CD14-positive monocyte (primary cell): ENCODE measurements at regions not wholly inside any gene's neighbourhood (a gene's known extent, or its start where the extent isn't known, plus 50 kb on each side); places are given as distances from the start of the nearest gene placed in this dataset.

Experiments used
- DNase-seq, 3 donors: peaks; one replicate each; pipeline ENCODE4 v3.0.0-alpha.2; 2011 to 2022
- H2AFZ ChIP-seq: 2 replicates; pipeline ENCODE4 v1.6.0; 2012; ENCODE audit warnings: mild to moderate bottlenecking, low read depth, low read length, inconsistent platforms; ENCODE audit not compliant: insufficient read depth, poor library complexity, severe bottlenecking
- H3K27ac ChIP-seq, 2 donors: 1 replicate in 1 of 2; 2 replicates in 1 of 2; pipeline ENCODE4 v1.5.1; 2012 to 2013; ENCODE audit warnings: low read length in 2 of 2, control low read depth in 1 of 2, inconsistent platforms in 1 of 2, low read depth in 1 of 2, mild to moderate bottlenecking in 1 of 2
- H3K27me3 ChIP-seq, 2 donors: one replicate each; pipeline versions ENCODE4 v1.6.0 to v1.6.1; 2011 to 2013; ENCODE audit warnings: low read length in 2 of 2; ENCODE audit not compliant: control insufficient read depth in 2 of 2, insufficient read depth in 2 of 2
- H3K36me3 ChIP-seq, 2 donors: replicated peaks in 1 of 2; 1 replicate in 1 of 2; 2 replicates in 1 of 2; pipeline versions ENCODE4 v1.5.1 to v1.6.1; 2012 to 2013; ENCODE audit warnings: low read length in 2 of 2, control low read depth in 1 of 2, inconsistent platforms in 1 of 2, mild to moderate bottlenecking in 1 of 2; ENCODE audit not compliant: insufficient read depth in 2 of 2, control insufficient read depth in 1 of 2
- H3K4me1 ChIP-seq, 2 donors: 1 replicate in 1 of 2; 2 replicates in 1 of 2; pipeline versions ENCODE4 v1.5.1 to v1.6.1; 2012 to 2013; ENCODE audit warnings: low read length in 2 of 2, control low read depth in 1 of 2, inconsistent platforms in 1 of 2, mild to moderate bottlenecking in 1 of 2, moderate library complexity in 1 of 2; ENCODE audit not compliant: insufficient read depth in 2 of 2, control insufficient read depth in 1 of 2
- H3K4me2 ChIP-seq: replicated peaks from 2 replicates; pipeline ENCODE3; 2012; ENCODE audit warnings: low read length, moderate library complexity, mild to moderate bottlenecking; ENCODE audit not compliant: poor library complexity, severe bottlenecking; ENCODE audit errors: extremely low read depth
- H3K4me3 ChIP-seq, 3 experiments: fragments of 200-600 bp in 1 of 3; sonication (generic) in 1 of 3; replicated peaks in 1 of 3; 1 replicate in 2 of 3; 2 replicates in 1 of 3; pipeline ENCODE4 v1.5.1; 2011 to 2013; ENCODE audit warnings: low read length in 3 of 3, mild to moderate bottlenecking in 3 of 3, control low read depth in 2 of 3, low read depth in 2 of 3, inconsistent platforms in 1 of 3, moderate library complexity in 1 of 3
- H3K79me2 ChIP-seq: 2 replicates; pipeline ENCODE4 v1.6.0; 2012; ENCODE audit warnings: mild to moderate bottlenecking, control low read depth, inconsistent platforms, low read length, moderate library complexity; ENCODE audit not compliant: insufficient read depth
- H3K9ac ChIP-seq: 2 replicates; pipeline ENCODE4 v1.6.0; 2017; ENCODE audit warnings: low read length, mild to moderate bottlenecking; ENCODE audit not compliant: insufficient read depth, poor library complexity, severe bottlenecking
- H3K9me3 ChIP-seq, 2 donors: replicated peaks in 1 of 2; 1 replicate in 1 of 2; 2 replicates in 1 of 2; pipeline versions ENCODE4 v1.5.1 to v1.6.1; 2012 to 2013; ENCODE audit warnings: low read length in 2 of 2, control low read depth in 1 of 2; ENCODE audit not compliant: control insufficient read depth in 1 of 2, insufficient read depth in 1 of 2
- H4K20me1 ChIP-seq: 2 replicates; pipeline ENCODE4 v1.6.0; 2012; ENCODE audit warnings: mild to moderate bottlenecking, low read length, control low read depth, moderate library complexity; ENCODE audit not compliant: insufficient read depth
- H3K27ac Mint-ChIP-seq, 7 donors: one replicate each; pipeline ENCODE4 v1.8.0; 2020; ENCODE audit warnings: mild to moderate bottlenecking in 7 of 7, mixed read lengths in 7 of 7, moderate library complexity in 6 of 7, inconsistent platforms in 2 of 7
- H3K27me3 Mint-ChIP-seq, 3 donors: one replicate each; pipeline ENCODE4 v1.8.0; 2021 to 2022; ENCODE audit warnings: low read depth in 3 of 3, mild to moderate bottlenecking in 3 of 3, mixed read lengths in 3 of 3, moderate library complexity in 3 of 3, inconsistent platforms in 1 of 3
- H3K36me3 Mint-ChIP-seq, 2 donors: one replicate each; pipeline ENCODE4 v1.8.0; 2020; ENCODE audit warnings: mixed read lengths in 2 of 2, inconsistent platforms in 1 of 2, mild to moderate bottlenecking in 1 of 2
- H3K4me1 Mint-ChIP-seq: one replicate; pipeline ENCODE4 v1.8.0; 2020; ENCODE audit warnings: mild to moderate bottlenecking, mixed read lengths
- H3K4me3 Mint-ChIP-seq, 2 donors: one replicate each; pipeline ENCODE4 v1.8.0; 2020; ENCODE audit warnings: mild to moderate bottlenecking in 2 of 2, mixed read lengths in 2 of 2, moderate library complexity in 1 of 2
- H3K9me3 Mint-ChIP-seq, 7 donors: one replicate each; pipeline ENCODE4 v1.8.0; 2020 to 2022; ENCODE audit warnings: mixed read lengths in 7 of 7, mild to moderate bottlenecking in 6 of 7, moderate library complexity in 6 of 7, inconsistent platforms in 2 of 7
- WGBS: methylation state at CpG from one replicate; pipeline ENCODE4 v1.1.5; 2013; ENCODE audit warnings: missing lambda C conversion rate; ENCODE audit not compliant: insufficient coverage; 5-methylcytosine and 5-hydroxymethylcytosine counted together
- intact Hi-C, 2 donors: fragments of 100-400 bp; cut with micrococcal nuclease; formaldehyde crosslinking; loops; one replicate each; pipeline versions ENCODE4 v1.15.0 to v1.15.1; 2023
- TF ChIP-seq, protein P1 (sequence below): fragments of 200-600 bp; IDR thresholded peaks from one replicate; pipeline ENCODE4 v1.8.0; 2022; ENCODE audit warnings: antibody characterized with exemption, mild to moderate bottlenecking

GRCh38 chr9:84590706-84591105 lies 78.8 kb upstream of the NTRK2 start:
- H3K4me1 ChIP-seq, result no peaks in the 10 kb centered on the region
- peaks cover 0 to 3% (median 1%) of the 10 kb centered on the region in 3 donors for H3K27me3 Mint-ChIP-seq
- no peak overlapping the region for H3K27ac ChIP-seq
- TF ChIP-seq, protein P1, sequence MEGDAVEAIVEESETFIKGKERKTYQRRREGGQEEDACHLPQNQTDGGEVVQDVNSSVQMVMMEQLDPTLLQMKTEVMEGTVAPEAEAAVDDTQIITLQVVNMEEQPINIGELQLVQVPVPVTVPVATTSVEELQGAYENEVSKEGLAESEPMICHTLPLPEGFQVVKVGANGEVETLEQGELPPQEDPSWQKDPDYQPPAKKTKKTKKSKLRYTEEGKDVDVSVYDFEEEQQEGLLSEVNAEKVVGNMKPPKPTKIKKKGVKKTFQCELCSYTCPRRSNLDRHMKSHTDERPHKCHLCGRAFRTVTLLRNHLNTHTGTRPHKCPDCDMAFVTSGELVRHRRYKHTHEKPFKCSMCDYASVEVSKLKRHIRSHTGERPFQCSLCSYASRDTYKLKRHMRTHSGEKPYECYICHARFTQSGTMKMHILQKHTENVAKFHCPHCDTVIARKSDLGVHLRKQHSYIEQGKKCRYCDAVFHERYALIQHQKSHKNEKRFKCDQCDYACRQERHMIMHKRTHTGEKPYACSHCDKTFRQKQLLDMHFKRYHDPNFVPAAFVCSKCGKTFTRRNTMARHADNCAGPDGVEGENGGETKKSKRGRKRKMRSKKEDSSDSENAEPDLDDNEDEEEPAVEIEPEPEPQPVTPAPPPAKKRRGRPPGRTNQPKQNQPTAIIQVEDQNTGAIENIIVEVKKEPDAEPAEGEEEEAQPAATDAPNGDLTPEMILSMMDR, result no peak
- H2AFZ ChIP-seq, result no peak overlapping the region
- H3K27ac Mint-ChIP-seq, result no peak overlapping the region
- DNase-seq, result no peak
- H3K9me3 Mint-ChIP-seq, result peaks cover 1 to 9% (median 4%) of the 10 kb centered on the region in 7 donors
- H3K9ac ChIP-seq, result no peak overlapping the region
- H3K4me1 Mint-ChIP-seq, result no peaks in the 10 kb centered on the region
- H3K36me3 Mint-ChIP-seq, result no peaks in the 10 kb centered on the region
- no peak overlapping the region for H3K4me3 ChIP-seq
- H3K4me3 Mint-ChIP-seq, result no peak overlapping the region
- H3K4me2 ChIP-seq, result no peak overlapping the region
- no peaks in the 10 kb centered on the region for H3K79me2 ChIP-seq
- H4K20me1 ChIP-seq, result no peaks in the 10 kb centered on the region
- WGBS, result no CpG with 5 or more reads among the region's 4 CpGs
- intact Hi-C loops, result no loop called here
- H3K27me3 ChIP-seq, result no peaks in the 10 kb centered on the region
- H3K9me3 ChIP-seq, result peaks cover 0 to 4% of the 10 kb centered on the region in 2 donors
- no peaks in the 10 kb centered on the region for H3K36me3 ChIP-seq

GRCh38 chr9:84592918-84593317 lies 76.6 kb upstream of the NTRK2 start:
- Histone ChIP-seq H3K4me2 (no peak overlapping the region), H2AFZ (no peak overlapping the region), H4K20me1 (no peaks in the 10 kb centered on the region), H3K9ac (no peak overlapping the region), H3K27me3 (no peaks in the 10 kb centered on the region), H3K4me1 (peaks cover 0 to 13% of the 10 kb centered on the region in 2 donors), H3K79me2 (no peaks in the 10 kb centered on the region), H3K36me3 (no peaks in the 10 kb centered on the region), H3K9me3 (peaks cover 0 to 4% of the 10 kb centered on the region in 2 donors), H3K27ac (no peak overlapping the region), H3K4me3 (no peak overlapping the region)
- no peak overlapping the region for H3K27ac Mint-ChIP-seq
- no peaks in the 10 kb centered on the region for H3K36me3 Mint-ChIP-seq
- peaks cover 11% of the 10 kb centered on the region for H3K4me1 Mint-ChIP-seq
- peaks cover 8 to 16% (median 13%) of the 10 kb centered on the region in 7 donors for H3K9me3 Mint-ChIP-seq
- no peak for DNase-seq
- TF ChIP-seq, protein P1, result no peak
- WGBS, result no CpG with 5 or more reads among the region's 4 CpGs
- H3K27me3 Mint-ChIP-seq, result peaks cover 0 to 1% (median under 1%) of the 10 kb centered on the region in 3 donors
- intact Hi-C loops, result no loop called here
- H3K4me3 Mint-ChIP-seq, result no peak overlapping the region
